ENCODE measurements at regions not wholly inside any gene's neighbourhood (a gene's known extent, or its start where the extent isn't known, plus 50 kb on each side); places are given as distances from the start of the nearest gene placed in this dataset.

GRCh38 chr13:91181892-91182291 is 165.6 kb upstream of the MIR17HG start (continued):
- TF ChIP-seq, protein P1, sequence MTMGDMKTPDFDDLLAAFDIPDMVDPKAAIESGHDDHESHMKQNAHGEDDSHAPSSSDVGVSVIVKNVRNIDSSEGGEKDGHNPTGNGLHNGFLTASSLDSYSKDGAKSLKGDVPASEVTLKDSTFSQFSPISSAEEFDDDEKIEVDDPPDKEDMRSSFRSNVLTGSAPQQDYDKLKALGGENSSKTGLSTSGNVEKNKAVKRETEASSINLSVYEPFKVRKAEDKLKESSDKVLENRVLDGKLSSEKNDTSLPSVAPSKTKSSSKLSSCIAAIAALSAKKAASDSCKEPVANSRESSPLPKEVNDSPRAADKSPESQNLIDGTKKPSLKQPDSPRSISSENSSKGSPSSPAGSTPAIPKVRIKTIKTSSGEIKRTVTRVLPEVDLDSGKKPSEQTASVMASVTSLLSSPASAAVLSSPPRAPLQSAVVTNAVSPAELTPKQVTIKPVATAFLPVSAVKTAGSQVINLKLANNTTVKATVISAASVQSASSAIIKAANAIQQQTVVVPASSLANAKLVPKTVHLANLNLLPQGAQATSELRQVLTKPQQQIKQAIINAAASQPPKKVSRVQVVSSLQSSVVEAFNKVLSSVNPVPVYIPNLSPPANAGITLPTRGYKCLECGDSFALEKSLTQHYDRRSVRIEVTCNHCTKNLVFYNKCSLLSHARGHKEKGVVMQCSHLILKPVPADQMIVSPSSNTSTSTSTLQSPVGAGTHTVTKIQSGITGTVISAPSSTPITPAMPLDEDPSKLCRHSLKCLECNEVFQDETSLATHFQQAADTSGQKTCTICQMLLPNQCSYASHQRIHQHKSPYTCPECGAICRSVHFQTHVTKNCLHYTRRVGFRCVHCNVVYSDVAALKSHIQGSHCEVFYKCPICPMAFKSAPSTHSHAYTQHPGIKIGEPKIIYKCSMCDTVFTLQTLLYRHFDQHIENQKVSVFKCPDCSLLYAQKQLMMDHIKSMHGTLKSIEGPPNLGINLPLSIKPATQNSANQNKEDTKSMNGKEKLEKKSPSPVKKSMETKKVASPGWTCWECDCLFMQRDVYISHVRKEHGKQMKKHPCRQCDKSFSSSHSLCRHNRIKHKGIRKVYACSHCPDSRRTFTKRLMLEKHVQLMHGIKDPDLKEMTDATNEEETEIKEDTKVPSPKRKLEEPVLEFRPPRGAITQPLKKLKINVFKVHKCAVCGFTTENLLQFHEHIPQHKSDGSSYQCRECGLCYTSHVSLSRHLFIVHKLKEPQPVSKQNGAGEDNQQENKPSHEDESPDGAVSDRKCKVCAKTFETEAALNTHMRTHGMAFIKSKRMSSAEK (CRISPR knock-in tag; IDR thresholded peaks at IDR 0.05; ENCODE audit: borderline replicate concordance), result no peak
- TF ChIP-seq E2F5 (CRISPR knock-in tag; IDR thresholded peaks at IDR 0.05), result no peak
- TF ChIP-seq ATF1 (CRISPR knock-in tag; IDR thresholded peaks at IDR 0.05), result no peak
- TF ChIP-seq ATF6 (CRISPR knock-in tag; IDR thresholded peaks at IDR 0.05), result no peak
- TF ChIP-seq SOX15 (CRISPR knock-in tag; IDR thresholded peaks at IDR 0.05), result no peak
- TF ChIP-seq, protein P2, sequence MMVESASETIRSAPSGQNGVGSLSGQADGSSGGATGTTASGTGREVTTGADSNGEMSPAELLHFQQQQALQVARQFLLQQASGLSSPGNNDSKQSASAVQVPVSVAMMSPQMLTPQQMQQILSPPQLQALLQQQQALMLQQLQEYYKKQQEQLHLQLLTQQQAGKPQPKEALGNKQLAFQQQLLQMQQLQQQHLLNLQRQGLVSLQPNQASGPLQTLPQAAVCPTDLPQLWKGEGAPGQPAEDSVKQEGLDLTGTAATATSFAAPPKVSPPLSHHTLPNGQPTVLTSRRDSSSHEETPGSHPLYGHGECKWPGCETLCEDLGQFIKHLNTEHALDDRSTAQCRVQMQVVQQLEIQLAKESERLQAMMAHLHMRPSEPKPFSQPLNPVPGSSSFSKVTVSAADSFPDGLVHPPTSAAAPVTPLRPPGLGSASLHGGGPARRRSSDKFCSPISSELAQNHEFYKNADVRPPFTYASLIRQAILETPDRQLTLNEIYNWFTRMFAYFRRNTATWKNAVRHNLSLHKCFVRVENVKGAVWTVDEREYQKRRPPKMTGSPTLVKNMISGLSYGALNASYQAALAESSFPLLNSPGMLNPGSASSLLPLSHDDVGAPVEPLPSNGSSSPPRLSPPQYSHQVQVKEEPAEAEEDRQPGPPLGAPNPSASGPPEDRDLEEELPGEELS (CRISPR knock-in tag; IDR thresholded peaks at IDR 0.05), result no peak

GRCh38 chr13:91184244-91184926 is 163.1 kb upstream of the MIR17HG start:
- H3K36me3 Mint-ChIP-seq, result no peaks in the 10 kb centered on the region
- TF ChIP-seq, protein P1 (CRISPR knock-in tag; IDR thresholded peaks at IDR 0.05; ENCODE audit: borderline replicate concordance), result no peak
- TF ChIP-seq TP53 (CRISPR knock-in tag; IDR thresholded peaks at IDR 0.05) (no peak), ZNF396 (CRISPR knock-in tag; IDR thresholded peaks at IDR 0.05; ENCODE audit: borderline replicate concordance) (no peak), NFATC4 (CRISPR knock-in tag; IDR thresholded peaks at IDR 0.05) (no peak), USF1 (CRISPR knock-in tag; IDR thresholded peaks at IDR 0.05) (no peak), PRRX2 (CRISPR knock-in tag; IDR thresholded peaks at IDR 0.05) (no peak), EMX1 (CRISPR knock-in tag; IDR thresholded peaks at IDR 0.05) (no peak), ZNF423 (CRISPR knock-in tag; IDR thresholded peaks at IDR 0.05) (no peak), SP1 (CRISPR knock-in tag; conservative IDR thresholded peaks at IDR 0.05) (no peak)
- TF ChIP-seq, protein P3, sequence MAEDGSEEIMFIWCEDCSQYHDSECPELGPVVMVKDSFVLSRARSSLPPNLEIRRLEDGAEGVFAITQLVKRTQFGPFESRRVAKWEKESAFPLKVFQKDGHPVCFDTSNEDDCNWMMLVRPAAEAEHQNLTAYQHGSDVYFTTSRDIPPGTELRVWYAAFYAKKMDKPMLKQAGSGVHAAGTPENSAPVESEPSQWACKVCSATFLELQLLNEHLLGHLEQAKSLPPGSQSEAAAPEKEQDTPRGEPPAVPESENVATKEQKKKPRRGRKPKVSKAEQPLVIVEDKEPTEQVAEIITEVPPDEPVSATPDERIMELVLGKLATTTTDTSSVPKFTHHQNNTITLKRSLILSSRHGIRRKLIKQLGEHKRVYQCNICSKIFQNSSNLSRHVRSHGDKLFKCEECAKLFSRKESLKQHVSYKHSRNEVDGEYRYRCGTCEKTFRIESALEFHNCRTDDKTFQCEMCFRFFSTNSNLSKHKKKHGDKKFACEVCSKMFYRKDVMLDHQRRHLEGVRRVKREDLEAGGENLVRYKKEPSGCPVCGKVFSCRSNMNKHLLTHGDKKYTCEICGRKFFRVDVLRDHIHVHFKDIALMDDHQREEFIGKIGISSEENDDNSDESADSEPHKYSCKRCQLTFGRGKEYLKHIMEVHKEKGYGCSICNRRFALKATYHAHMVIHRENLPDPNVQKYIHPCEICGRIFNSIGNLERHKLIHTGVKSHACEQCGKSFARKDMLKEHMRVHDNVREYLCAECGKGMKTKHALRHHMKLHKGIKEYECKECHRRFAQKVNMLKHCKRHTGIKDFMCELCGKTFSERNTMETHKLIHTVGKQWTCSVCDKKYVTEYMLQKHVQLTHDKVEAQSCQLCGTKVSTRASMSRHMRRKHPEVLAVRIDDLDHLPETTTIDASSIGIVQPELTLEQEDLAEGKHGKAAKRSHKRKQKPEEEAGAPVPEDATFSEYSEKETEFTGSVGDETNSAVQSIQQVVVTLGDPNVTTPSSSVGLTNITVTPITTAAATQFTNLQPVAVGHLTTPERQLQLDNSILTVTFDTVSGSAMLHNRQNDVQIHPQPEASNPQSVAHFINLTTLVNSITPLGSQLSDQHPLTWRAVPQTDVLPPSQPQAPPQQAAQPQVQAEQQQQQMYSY (CRISPR knock-in tag; IDR thresholded peaks at IDR 0.05), result no peak
- TF ChIP-seq, protein P4, sequence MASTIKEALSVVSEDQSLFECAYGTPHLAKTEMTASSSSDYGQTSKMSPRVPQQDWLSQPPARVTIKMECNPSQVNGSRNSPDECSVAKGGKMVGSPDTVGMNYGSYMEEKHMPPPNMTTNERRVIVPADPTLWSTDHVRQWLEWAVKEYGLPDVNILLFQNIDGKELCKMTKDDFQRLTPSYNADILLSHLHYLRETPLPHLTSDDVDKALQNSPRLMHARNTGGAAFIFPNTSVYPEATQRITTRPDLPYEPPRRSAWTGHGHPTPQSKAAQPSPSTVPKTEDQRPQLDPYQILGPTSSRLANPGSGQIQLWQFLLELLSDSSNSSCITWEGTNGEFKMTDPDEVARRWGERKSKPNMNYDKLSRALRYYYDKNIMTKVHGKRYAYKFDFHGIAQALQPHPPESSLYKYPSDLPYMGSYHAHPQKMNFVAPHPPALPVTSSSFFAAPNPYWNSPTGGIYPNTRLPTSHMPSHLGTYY (CRISPR knock-in tag; IDR thresholded peaks at IDR 0.05), result no peak
- H3K9me3 Mint-ChIP-seq, result no peaks in the 10 kb centered on the region
- ChIA-PET POLR2A (no interaction called here), CTCF (interaction anchor here (0.9 to 2.8 kb wide), 5 partner anchors 23 to 167 kb away, joined by 3 to 19 read pairs (median 6); no protein-coding TSS in a partner anchor)
- no peaks in the 10 kb centered on the region for H3K4me1 Mint-ChIP-seq
- no peak overlapping the region for H3K4me3 Mint-ChIP-seq
- H3K27me3 Mint-ChIP-seq (ENCODE audit: low read depth), result no peaks in the 10 kb centered on the region
- H3K27ac Mint-ChIP-seq, result no peak overlapping the region
- no peak for ATAC-seq
- DNase-seq (ENCODE audit: low spot score), result no peak
